Astrocyte (in vitro differentiated cells and primary cell): ENCODE measurements at regions not wholly inside any gene's neighbourhood (a gene's known extent, or its start where the extent isn't known, plus 50 kb on each side); places are given as distances from the start of the nearest gene placed in this dataset.

Experiments
- DNase-seq: peaks from one replicate; pipeline ENCODE4 v3.0.0-alpha.2; 2010; ENCODE audit warnings: low read depth
- FAIRE-seq: peaks from 2 replicates; lab custom pipeline; 2011; peaks lifted over from hg19 to GRCh38; lab: Jason Lieb, UNC
- H2AFZ ChIP-seq: 2 replicates; pipeline ENCODE4 v1.6.0; 2012; ENCODE audit warnings: low read depth, low read length, inconsistent platforms
- H3K27ac ChIP-seq: 2 replicates; pipeline ENCODE4 v1.5.1; 2011; ENCODE audit warnings: low read depth, low read length, inconsistent platforms
- H3K27me3 ChIP-seq: 2 replicates; pipeline ENCODE4 v1.6.0; 2011; ENCODE audit warnings: low read length, inconsistent platforms; ENCODE audit not compliant: insufficient read depth
- H3K36me3 ChIP-seq: 2 replicates; pipeline ENCODE4 v1.5.1; 2011; ENCODE audit warnings: low read length, inconsistent platforms; ENCODE audit not compliant: insufficient read depth
- H3K4me1 ChIP-seq: 2 replicates; pipeline ENCODE4 v1.5.1; 2011; ENCODE audit warnings: low read length, inconsistent platforms; ENCODE audit not compliant: insufficient read depth
- H3K4me2 ChIP-seq: 2 replicates; pipeline ENCODE4 v1.6.0; 2012; ENCODE audit warnings: low read length, inconsistent platforms
- H3K4me3 ChIP-seq: 2 replicates; pipeline ENCODE4 v1.5.1; 2011; ENCODE audit warnings: low read depth, mild to moderate bottlenecking, low read length, inconsistent platforms; ENCODE audit not compliant: insufficient read depth
- H3K79me2 ChIP-seq: 2 replicates; pipeline ENCODE4 v1.6.0; 2012; ENCODE audit warnings: mild to moderate bottlenecking, low read length, inconsistent platforms; ENCODE audit not compliant: insufficient read depth
- H3K9ac ChIP-seq: 2 replicates; pipeline ENCODE4 v1.6.0; 2012; ENCODE audit warnings: mild to moderate bottlenecking, low read length, inconsistent platforms
- H3K9me3 ChIP-seq: 2 replicates; pipeline ENCODE4 v1.5.1; 2012; ENCODE audit warnings: low read depth, mild to moderate bottlenecking, low read length, inconsistent platforms; ENCODE audit not compliant: insufficient read depth
- H4K20me1 ChIP-seq: 2 replicates; pipeline ENCODE4 v1.6.0; 2012; ENCODE audit warnings: low read length, inconsistent platforms; ENCODE audit not compliant: insufficient read depth
- H3K27ac Mint-ChIP-seq: one replicate; pipeline ENCODE4 v1.8.0; 2021; ENCODE audit warnings: mild to moderate bottlenecking, mixed read lengths; ENCODE audit not compliant: unreplicated experiment
- H3K27me3 Mint-ChIP-seq: one replicate; pipeline ENCODE4 v1.8.0; 2021; ENCODE audit warnings: low read depth, mixed read lengths; ENCODE audit not compliant: unreplicated experiment
- H3K36me3 Mint-ChIP-seq: one replicate; pipeline ENCODE4 v1.8.0; 2021; ENCODE audit warnings: low read depth, mixed read lengths; ENCODE audit not compliant: unreplicated experiment
- H3K4me1 Mint-ChIP-seq: one replicate; pipeline ENCODE4 v1.8.0; 2021; ENCODE audit warnings: low read depth, mixed read lengths; ENCODE audit not compliant: unreplicated experiment
- H3K4me3 Mint-ChIP-seq: one replicate; pipeline ENCODE4 v1.8.0; 2021; ENCODE audit warnings: mild to moderate bottlenecking, moderate library complexity, mixed read lengths; ENCODE audit not compliant: unreplicated experiment
- H3K9me3 Mint-ChIP-seq: one replicate; pipeline ENCODE4 v1.8.0; 2021; ENCODE audit warnings: mild to moderate bottlenecking, mixed read lengths; ENCODE audit not compliant: unreplicated experiment
- EZH2 ChIP-seq: IDR thresholded peaks from 2 replicates; pipeline ENCODE4 v1.6.1; 2012; ENCODE audit warnings: mild to moderate bottlenecking, low read length, inconsistent platforms; ENCODE audit not compliant: insufficient read depth
- TF ChIP-seq, protein P1 (sequence below): IDR thresholded peaks from 2 replicates; pipeline ENCODE4 v1.5.1; 2011; ENCODE audit warnings: low read depth, mild to moderate bottlenecking, inconsistent platforms, low read length, moderate library complexity; ENCODE audit not compliant: insufficient read depth

DNA sequence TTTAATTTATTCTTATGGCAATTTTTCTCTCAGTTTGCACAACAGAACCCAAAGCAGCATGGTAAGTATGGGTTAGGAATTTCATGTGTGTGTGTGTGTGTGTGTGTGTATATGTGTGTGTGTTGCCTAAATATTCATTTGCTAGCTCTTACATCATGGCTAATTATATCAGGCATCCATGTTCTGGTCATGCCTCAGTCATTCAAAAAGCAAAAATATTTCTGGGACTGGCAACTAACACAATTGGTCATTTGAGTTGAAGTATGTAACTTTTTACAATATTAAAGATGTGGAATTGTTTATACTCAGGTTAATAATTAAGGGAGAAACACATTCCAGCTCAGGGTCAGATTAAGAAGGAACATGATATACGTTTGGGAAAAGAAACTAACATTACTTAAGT, 67.6 kb upstream of the PHYHIPL start:
- Histone ChIP-seq H3K4me3 (no peak overlapping the region), H3K27ac (no peak overlapping the region), H3K79me2 (no peaks in the 10 kb centered on the region), H3K9me3 (no peaks in the 10 kb centered on the region), H3K4me1 (no peaks in the 10 kb centered on the region), H4K20me1 (no peaks in the 10 kb centered on the region), H3K9ac (no peak overlapping the region), H3K27me3 (no peaks in the 10 kb centered on the region), H3K4me2 (no peak overlapping the region), H2AFZ (no peak overlapping the region), H3K36me3 (no peaks in the 10 kb centered on the region)
- no peak for FAIRE-seq
- H3K27me3 Mint-ChIP-seq, result no peaks in the 10 kb centered on the region
- no peaks in the 10 kb centered on the region for H3K36me3 Mint-ChIP-seq
- H3K27ac Mint-ChIP-seq, result no peak overlapping the region
- no peaks in the 10 kb centered on the region for H3K4me1 Mint-ChIP-seq
- no peaks in the 10 kb centered on the region for H3K9me3 Mint-ChIP-seq
- H3K4me3 Mint-ChIP-seq, result no peak overlapping the region
- no peak for DNase-seq
- TF ChIP-seq, protein P1, sequence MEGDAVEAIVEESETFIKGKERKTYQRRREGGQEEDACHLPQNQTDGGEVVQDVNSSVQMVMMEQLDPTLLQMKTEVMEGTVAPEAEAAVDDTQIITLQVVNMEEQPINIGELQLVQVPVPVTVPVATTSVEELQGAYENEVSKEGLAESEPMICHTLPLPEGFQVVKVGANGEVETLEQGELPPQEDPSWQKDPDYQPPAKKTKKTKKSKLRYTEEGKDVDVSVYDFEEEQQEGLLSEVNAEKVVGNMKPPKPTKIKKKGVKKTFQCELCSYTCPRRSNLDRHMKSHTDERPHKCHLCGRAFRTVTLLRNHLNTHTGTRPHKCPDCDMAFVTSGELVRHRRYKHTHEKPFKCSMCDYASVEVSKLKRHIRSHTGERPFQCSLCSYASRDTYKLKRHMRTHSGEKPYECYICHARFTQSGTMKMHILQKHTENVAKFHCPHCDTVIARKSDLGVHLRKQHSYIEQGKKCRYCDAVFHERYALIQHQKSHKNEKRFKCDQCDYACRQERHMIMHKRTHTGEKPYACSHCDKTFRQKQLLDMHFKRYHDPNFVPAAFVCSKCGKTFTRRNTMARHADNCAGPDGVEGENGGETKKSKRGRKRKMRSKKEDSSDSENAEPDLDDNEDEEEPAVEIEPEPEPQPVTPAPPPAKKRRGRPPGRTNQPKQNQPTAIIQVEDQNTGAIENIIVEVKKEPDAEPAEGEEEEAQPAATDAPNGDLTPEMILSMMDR, result no peak
- no peak for TF ChIP-seq EZH2

GRCh38 chr10:59109826-59110225, 66.6 kb upstream of the PHYHIPL start:
- H3K36me3 ChIP-seq, result no peaks in the 10 kb centered on the region
- H3K27me3 Mint-ChIP-seq, result no peaks in the 10 kb centered on the region
- no peak for FAIRE-seq

GRCh38 chr10:59124187-59124586, 52.3 kb upstream of the PHYHIPL start:
- Histone ChIP-seq H3K36me3 (no peaks in the 10 kb centered on the region), H3K4me1 (no peaks in the 10 kb centered on the region), H3K9me3 (no peaks in the 10 kb centered on the region), H3K79me2 (no peaks in the 10 kb centered on the region), H3K9ac (no peak overlapping the region), H3K27ac (no peak overlapping the region), H3K27me3 (no peaks in the 10 kb centered on the region), H4K20me1 (no peaks in the 10 kb centered on the region), H3K4me2 (no peak overlapping the region), H2AFZ (no peak overlapping the region), H3K4me3 (no peak overlapping the region)
- no peak for TF ChIP-seq EZH2
- TF ChIP-seq, protein P1, result no peak
- DNase-seq (no peak), FAIRE-seq (no peak)
- Mint-ChIP-seq H3K27me3 (no peaks in the 10 kb centered on the region), H3K4me1 (no peaks in the 10 kb centered on the region), H3K36me3 (no peaks in the 10 kb centered on the region), H3K27ac (no peak overlapping the region), H3K9me3 (no peaks in the 10 kb centered on the region), H3K4me3 (no peak overlapping the region)

More at GRCh38 chr10:59109826-59110225, 66.6 kb upstream of the PHYHIPL start:
- Histone ChIP-seq H3K9me3 (no peaks in the 10 kb centered on the region), H3K27ac (no peak overlapping the region), H3K4me2 (no peak overlapping the region), H3K4me1 (no peaks in the 10 kb centered on the region), H3K27me3 (no peaks in the 10 kb centered on the region), H3K9ac (no peak overlapping the region), H4K20me1 (no peaks in the 10 kb centered on the region), H2AFZ (no peak overlapping the region), H3K4me3 (no peak overlapping the region), H3K79me2 (no peaks in the 10 kb centered on the region)
- H3K4me1 Mint-ChIP-seq, result no peaks in the 10 kb centered on the region
- no peak for TF ChIP-seq EZH2
- TF ChIP-seq, protein P1, result no peak
- H3K4me3 Mint-ChIP-seq, result no peak overlapping the region
- DNase-seq, result no peak
- no peak overlapping the region for H3K27ac Mint-ChIP-seq
- H3K36me3 Mint-ChIP-seq, result no peaks in the 10 kb centered on the region
- no peaks in the 10 kb centered on the region for H3K9me3 Mint-ChIP-seq
